ENCODE measurements at regions not wholly inside any gene's neighbourhood (a gene's known extent, or its start where the extent isn't known, plus 50 kb on each side); places are given as distances from the start of the nearest gene placed in this dataset.

- no peak for DNase-seq
These were observed 233.1 kb upstream of the CSF3R start for GRCh38 chr1:36715797-36716196.

GRCh38 chr1:36714301-36714700 is 231.6 kb upstream of the CSF3R start:
- no peak for DNase-seq

DNA sequence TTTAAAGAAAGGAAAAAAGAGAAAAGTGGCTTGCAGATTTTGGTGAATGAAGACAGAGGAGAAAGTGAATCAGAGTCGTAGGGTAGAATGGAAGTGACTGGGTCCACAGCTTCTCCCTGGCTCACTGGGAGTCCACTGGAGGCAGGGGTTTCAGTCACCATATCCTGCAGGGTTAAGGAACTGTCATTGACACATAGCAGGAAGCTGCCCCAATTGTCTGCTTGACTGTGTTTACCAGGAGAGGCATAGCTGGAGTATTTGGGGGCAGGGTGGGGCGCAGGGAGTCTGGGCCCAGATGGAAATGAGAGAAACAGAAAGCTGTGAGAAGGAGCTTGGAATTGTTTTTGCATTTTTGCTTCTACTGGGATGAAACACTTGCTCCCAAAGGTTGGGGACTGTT is 228.8 kb upstream of the CSF3R start:
- no peak for DNase-seq

GRCh38 chr1:36710951-36711350 is 228.2 kb upstream of the CSF3R start:
- DNase-seq, result no peak

DNA sequence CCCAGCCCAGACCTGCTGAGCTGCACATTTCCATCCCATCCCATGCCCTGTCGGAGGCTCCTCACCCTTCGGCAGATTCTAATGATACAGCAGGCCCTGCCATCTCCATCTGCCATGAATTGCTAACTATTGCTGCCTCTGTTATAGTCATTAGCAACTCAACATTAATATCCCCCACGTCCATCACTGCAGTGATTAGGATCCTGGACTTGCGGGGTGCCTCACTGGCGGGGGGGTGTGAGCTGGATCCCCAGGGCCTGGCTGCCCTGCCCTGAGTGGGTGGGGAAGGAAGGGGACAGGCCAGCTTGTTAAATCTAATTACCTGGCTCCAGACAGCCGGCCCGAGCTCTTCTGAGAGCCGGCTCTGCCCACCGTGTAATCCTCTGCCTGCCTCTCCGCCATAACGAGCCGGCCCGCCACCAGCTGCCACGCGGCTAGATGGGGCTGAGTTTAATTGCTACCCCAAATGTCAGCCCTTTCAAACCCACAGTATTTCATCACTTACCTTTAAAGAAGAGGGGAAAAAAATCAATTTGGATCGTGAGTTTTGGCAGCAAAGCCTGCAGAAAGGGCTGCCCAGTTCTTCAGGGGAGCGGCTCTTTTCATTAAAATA is 227.3 kb upstream of the CSF3R start:
- peak; percentile 60 for DNase-seq

DNA sequence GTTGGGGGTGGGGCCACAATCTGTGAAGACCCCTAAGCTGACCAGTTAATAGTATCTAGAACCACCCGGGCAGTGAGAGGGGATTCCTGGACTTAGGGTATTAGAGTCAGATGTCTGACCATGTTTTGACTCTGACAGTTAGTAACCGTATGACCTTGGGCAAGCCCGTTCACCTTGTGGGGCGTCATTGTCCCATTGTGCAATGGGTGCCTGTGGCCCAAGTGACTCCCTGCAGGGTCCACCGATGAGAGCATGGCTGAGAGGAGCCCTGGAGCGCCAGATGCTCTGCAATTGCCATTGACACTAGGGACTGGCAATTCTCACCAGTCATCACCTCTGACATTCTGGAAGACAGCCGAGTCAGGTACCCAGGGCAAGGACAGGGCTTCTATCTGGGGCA is 225.9 kb upstream of the CSF3R start:
- DNase-seq, result no peak

DNA sequence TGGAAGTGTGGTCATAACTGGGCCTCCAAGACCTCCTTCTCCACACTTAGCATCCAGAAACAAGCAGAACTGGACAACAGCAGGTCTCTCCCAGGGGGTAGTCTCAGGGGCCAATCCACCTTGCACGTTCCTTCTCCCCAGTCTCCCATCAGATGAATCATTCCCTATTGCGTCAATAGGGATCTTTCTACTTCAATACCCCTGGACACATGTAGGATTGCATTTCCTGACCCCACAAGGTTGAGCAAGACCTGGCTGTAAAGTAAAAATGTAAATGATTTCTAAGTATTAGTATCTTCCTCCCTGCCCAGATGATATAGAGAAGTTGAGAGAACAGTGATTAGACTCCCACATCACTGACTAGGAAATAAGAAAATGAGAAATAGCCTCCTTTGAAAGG is 224.5 kb upstream of the CSF3R start:
- DNase-seq, result no peak

GRCh38 chr1:36706416-36706815 is 223.7 kb upstream of the CSF3R start:
- peak; percentile 30 for DNase-seq

DNA sequence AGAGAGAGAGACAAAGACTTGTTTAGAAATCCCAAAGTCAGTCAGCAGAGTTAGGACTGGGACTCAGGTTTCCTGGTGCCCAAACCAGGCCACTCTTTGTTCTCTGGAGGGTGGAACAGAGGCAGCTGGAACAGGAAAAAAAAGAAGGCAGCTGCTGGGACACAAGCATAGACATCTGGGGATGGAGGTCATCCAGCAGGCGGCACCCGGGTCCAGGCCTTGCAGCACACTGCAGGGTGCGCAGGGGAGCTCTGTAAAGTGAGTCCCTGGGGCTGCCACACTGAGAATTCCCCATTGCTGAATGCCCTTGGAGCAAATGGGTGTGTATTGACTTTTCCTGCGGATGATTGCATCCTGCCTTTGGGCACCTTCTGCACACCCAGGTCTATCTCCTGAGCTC is 222.9 kb upstream of the CSF3R start:
- DNase-seq, result peak; percentile 68

GRCh38 chr1:36703526-36704208 is 221.0 kb upstream of the CSF3R start:
- peak; percentile 61 for DNase-seq

- no peak for DNase-seq
These were observed 220.2 kb upstream of the CSF3R start for GRCh38 chr1:36702963-36703362.

- DNase-seq, result no peak
These were observed 216.6 kb upstream of the CSF3R start for GRCh38 chr1:36699113-36699911.

- no peak for DNase-seq
These were observed 215.3 kb upstream of the CSF3R start for GRCh38 chr1:36697836-36698605.

GRCh38 chr1:36696261-36696940 is 213.7 kb upstream of the CSF3R start:
- DNase-seq, result peak; percentile 77

DNA sequence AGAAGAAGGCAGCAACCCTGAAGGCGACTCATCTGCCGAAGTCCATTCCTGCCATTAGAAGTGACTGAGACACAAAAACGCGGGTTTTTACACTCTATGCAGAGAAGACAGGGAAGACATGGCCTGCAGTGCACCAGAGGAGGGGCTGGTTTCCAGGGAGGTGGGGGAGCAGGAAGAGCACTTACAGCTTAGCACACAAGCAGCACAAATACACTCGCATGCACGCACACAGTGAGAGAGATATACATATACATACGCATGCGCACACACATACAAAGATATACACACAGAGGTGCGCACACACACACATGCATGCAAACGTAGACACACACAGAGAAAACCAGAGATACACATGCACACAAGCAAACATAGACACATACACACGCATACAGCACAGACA is 210.9 kb upstream of the CSF3R start:
- no peak for DNase-seq

DNA sequence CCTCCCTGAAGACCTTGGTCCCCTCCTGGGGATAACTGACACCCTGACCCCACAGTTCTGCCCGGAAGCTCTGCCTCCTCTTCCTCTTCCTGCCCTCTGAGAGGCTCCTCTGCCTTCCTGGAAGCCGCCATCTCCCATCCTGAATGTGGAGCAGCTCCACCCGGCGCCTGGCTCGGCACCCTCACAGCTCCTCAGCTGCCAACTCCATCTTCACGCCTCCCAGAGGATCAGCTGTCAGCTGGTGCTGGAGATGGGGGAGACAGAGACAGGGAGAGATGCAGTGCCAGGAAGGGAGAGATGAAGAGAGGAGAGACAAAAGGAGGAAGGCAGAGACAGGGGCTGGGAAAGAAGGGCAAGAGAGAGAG is 210.4 kb upstream of the CSF3R start:
- no peak for DNase-seq

DNA sequence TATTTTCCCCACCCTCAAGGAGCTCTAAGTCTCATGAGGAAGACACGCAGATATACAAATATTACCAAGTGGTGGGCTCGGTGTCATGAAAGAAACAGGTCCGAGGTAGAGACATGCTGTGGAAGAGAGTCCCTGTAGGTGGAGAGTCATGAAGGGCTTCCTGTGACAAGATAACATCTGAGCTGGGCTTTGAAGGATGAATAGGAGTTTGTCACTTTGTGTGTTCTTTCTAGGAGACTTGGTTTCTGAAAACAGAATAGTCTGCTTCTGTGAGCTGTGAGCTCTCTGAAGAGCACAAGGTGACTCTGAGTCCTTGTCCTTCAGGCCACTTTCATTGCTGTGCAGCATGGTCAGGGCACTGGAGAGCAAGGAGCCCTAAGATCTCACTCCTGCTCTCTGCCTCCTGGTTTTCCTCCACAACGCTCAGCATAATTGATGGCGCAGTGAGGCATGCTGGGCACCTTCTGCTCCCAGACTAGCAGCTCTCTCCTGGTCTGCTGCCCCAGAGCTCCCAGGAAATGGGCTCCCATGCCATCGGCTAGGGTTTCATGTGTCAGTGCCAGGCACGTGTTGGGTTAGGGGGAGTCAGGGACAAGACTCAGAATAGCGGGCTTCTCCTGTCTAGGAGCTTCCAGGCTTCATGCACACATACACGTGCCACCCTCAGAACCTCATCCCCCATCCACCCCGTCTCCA is 209.9 kb upstream of the CSF3R start:
- DNase-seq, result no peak

DNA sequence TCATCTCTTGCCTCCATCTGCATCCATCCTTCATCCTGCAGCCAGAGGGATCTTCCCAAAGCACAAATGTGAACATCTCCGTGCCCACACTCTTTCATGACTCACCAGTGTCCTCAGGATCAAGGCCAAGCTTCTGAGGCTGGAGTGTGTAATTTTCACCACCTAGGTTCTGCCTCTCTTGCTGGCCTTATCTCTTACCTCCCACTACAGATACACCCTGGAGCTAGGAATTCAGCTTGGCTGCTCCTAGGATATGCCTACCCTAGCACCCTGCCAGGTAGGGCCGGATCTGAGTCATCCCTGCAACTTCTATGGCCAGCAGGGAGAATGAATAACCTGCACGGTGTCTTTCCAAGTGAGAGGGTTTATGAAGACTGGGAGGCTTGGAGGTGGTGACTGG is 208.7 kb upstream of the CSF3R start:
- DNase-seq, result no peak

DNA sequence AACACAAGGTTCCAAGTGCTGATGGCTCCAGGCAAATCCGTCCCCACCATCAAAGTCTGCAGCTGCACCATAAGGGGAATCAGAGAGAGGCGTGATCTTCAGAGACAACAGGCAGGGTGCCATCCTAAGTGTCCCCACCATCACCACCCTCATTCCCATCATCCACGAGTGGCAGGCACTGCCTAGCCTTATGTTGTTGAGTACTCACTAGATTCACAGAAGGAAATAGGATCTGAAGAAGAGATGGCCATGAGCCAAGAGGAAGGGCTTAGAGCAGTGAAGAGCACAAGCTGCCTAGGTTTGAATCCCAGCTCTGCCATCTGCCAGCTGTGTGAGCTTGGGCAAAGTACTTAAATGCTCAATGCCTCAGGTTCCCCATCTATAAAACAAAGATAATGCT is 207.3 kb upstream of the CSF3R start:
- peak; percentile 80 for DNase-seq

DNA sequence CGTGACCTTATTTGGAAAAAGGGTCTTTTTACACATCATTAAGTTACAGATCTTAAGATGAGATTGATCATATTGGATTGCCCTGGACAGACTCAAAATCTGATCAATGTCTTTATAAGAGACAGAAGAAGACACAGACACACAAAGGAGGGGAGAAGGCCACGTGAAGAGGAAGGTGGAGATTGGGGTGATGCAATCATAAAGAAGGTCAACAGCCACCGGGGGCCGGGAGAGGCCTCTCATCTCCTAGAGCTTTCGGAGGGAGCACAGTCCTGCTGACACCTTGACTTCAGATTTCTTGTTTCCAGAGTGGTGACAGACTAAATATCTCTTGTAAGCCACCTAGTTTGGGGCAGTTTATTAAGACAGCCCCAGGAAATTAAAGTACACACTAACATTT is 204.6 kb upstream of the CSF3R start:
- no peak for DNase-seq

- no peak for DNase-seq
These were observed 193.3 kb upstream of the CSF3R start for GRCh38 chr1:36675931-36676562.

GRCh38 chr1:36675106-36675505 is 192.4 kb upstream of the CSF3R start:
- no peak for DNase-seq

Measured in NCI-H1694 (cell line).